ENCODE measurements at regions not wholly inside any gene's neighbourhood (a gene's known extent, or its start where the extent isn't known, plus 50 kb on each side); places are given as distances from the start of the nearest gene placed in this dataset.

- TF ChIP-seq CTCF (IDR thresholded peaks at IDR 0.05; ENCODE audit: low read depth, low read length) (no peak), EZH2phosphoT487 (IDR thresholded peaks at IDR 0.05; ENCODE audit: low read depth) (no peak)
Observed at GRCh38 chr21:43287795-43288755, 119.3 kb downstream of the CRYAA start.
